SK-N-SH (cell line): ENCODE measurements at regions not wholly inside any gene's neighbourhood (a gene's known extent, or its start where the extent isn't known, plus 50 kb on each side); places are given as distances from the start of the nearest gene placed in this dataset.
"Not testable (repeated sequence)": the region's sequence is repeated elsewhere in the genome, so short reads cannot be mapped to it uniquely, and the experiment has no call there.

Experiments
- CTCF ChIA-PET: fragments of 300-600, 350-600 bp; formaldehyde crosslinking; extraction: SDS; loops from one replicate; lab custom pipeline; 2021; lab: Yijun Ruan, JAX
- POLR2A ChIA-PET: fragments of 350-600 bp; sonication (Branson Sonifier 250); formaldehyde crosslinking; extraction: SDS; loops from one replicate; lab custom pipeline; 2020; ENCODE audit warnings: antibody characterized with exemption, inconsistent platforms; lab: Yijun Ruan, JAX
- DNase-seq: peaks from one replicate; pipeline ENCODE4 v3.0.0; 2012
- H2AFZ ChIP-seq: fragments of 200-600 bp; sonication (generic); 2 replicates; pipeline ENCODE4 v1.8.1; 2016; ENCODE audit warnings: antibody characterized with exemption, mild to moderate bottlenecking, low read depth
- H3F3A ChIP-seq: fragments of 200-600 bp; sonication (generic); replicated peaks from 2 replicates; pipeline ENCODE3; 2016; ENCODE audit warnings: antibody characterized with exemption, mild to moderate bottlenecking; ENCODE audit not compliant: insufficient read depth
- H3K27ac ChIP-seq, 2 experiments: fragments of 200-500 bp in 1 of 2; fragments of 200-600 bp in 1 of 2; sonication (Bioruptor generic) in 1 of 2; sonication (generic), shearing (Covaris generic) in 1 of 2; 2 replicates each; pipeline versions ENCODE4 v1.5.1 to v1.6.1; 2014 to 2016; ENCODE audit warnings: low read depth in 2 of 2, inconsistent platforms in 1 of 2, low read length in 1 of 2, mild to moderate bottlenecking in 1 of 2, mixed read lengths in 1 of 2
- H3K27me3 ChIP-seq: fragments of 200-600 bp; sonication (generic), shearing (Covaris generic); 2 replicates; pipeline ENCODE4 v1.6.1; 2016; ENCODE audit warnings: mixed run types; ENCODE audit not compliant: insufficient read depth
- H3K36me3 ChIP-seq, 2 experiments: fragments of 200-500 bp in 1 of 2; fragments of 200-600 bp in 1 of 2; sonication (Bioruptor generic) in 1 of 2; sonication (generic) in 1 of 2; replicated peaks in 1 of 2; 2 replicates each; pipeline versions ENCODE3 to v1.5.1; 2014 to 2016; ENCODE audit warnings: low read length in 1 of 2, mild to moderate bottlenecking in 1 of 2; ENCODE audit not compliant: insufficient read depth in 2 of 2, control insufficient read depth in 1 of 2
- H3K4me1 ChIP-seq, 2 experiments: fragments of 200-500 bp in 1 of 2; fragments of 200-600 bp in 1 of 2; sonication (Bioruptor generic) in 1 of 2; sonication (generic), shearing (Covaris generic) in 1 of 2; 2 replicates each; pipeline versions ENCODE4 v1.5.1 to v1.6.1; 2014 to 2016; ENCODE audit warnings: low read depth in 1 of 2, low read length in 1 of 2, mixed run types in 1 of 2; ENCODE audit not compliant: insufficient read depth in 2 of 2, control insufficient read depth in 1 of 2
- H3K4me2 ChIP-seq: fragments of 200-600 bp; sonication (generic), shearing (Covaris generic); 2 replicates; pipeline ENCODE4 v1.6.1; 2017; ENCODE audit warnings: mixed run types
- H3K4me3 ChIP-seq, 2 experiments: fragments of 200-500 bp in 1 of 2; fragments of 200-600 bp in 1 of 2; sonication (Bioruptor generic) in 1 of 2; sonication (generic), shearing (Covaris generic) in 1 of 2; 2 replicates each; pipeline versions ENCODE4 v1.5.1 to v1.8.1; 2014 to 2016; ENCODE audit warnings: low read depth in 2 of 2, inconsistent platforms in 1 of 2, low read length in 1 of 2, mild to moderate bottlenecking in 1 of 2, mixed read lengths in 1 of 2, moderate library complexity in 1 of 2
- H3K79me2 ChIP-seq: fragments of 200-600 bp; sonication (generic); 2 replicates; pipeline ENCODE4 v1.8.1; 2017; ENCODE audit warnings: mild to moderate bottlenecking; ENCODE audit not compliant: insufficient read depth
- H3K9ac ChIP-seq: fragments of 200-600 bp; sonication (generic); 2 replicates; pipeline ENCODE4 v1.6.1; 2017; ENCODE audit warnings: mixed run types
- H3K9me2 ChIP-seq: fragments of 200-600 bp; sonication (generic); 2 replicates; pipeline ENCODE4 v1.6.1; 2017; ENCODE audit warnings: mixed run types
- H3K9me3 ChIP-seq: fragments of 200-600 bp; sonication (generic); 2 replicates; pipeline ENCODE4 v1.6.1; 2017; ENCODE audit warnings: mixed run types, mild to moderate bottlenecking, moderate library complexity
- H4K20me1 ChIP-seq: fragments of 200-600 bp; sonication (generic); 2 replicates; pipeline ENCODE4 v1.6.1; 2017; ENCODE audit warnings: mild to moderate bottlenecking, mixed run types; ENCODE audit not compliant: insufficient read depth
- ELF1 ChIP-seq: IDR thresholded peaks from 2 replicates; pipeline ENCODE4 v1.4.0; 2012
- EP300 ChIP-seq, 2 experiments: IDR thresholded peaks; 2 replicates each; pipeline versions ENCODE4 v1.4.0 to v1.6.1; 2012; ENCODE audit warnings: borderline replicate concordance in 1 of 2, low read depth in 1 of 2, low read length in 1 of 2
- EZH2phosphoT487 ChIP-seq: fragments of 200-600 bp; sonication (generic); IDR thresholded peaks from 2 replicates; pipeline ENCODE4 v1.6.1; 2017; ENCODE audit warnings: low read depth, mixed run types, mild to moderate bottlenecking, antibody characterized with exemption, moderate library complexity, borderline replicate concordance
- FOSL2 ChIP-seq: IDR thresholded peaks from 2 replicates; pipeline ENCODE4 v1.4.0; 2012; ENCODE audit warnings: low read depth, mild to moderate bottlenecking, moderate library complexity, borderline replicate concordance
- FOXJ3 ChIP-seq: sonication (generic); formaldehyde crosslinking; IDR thresholded peaks from 2 replicates; pipeline ENCODE4 v1.5.1; 2020; ENCODE audit warnings: mild to moderate bottlenecking, missing genetic modification reagents
- FOXM1 ChIP-seq: IDR thresholded peaks from 2 replicates; pipeline ENCODE4 v1.4.0; 2012; ENCODE audit warnings: low read depth, mild to moderate bottlenecking
- GABPA ChIP-seq: IDR thresholded peaks from 2 replicates; pipeline ENCODE4 v1.4.0; 2012; ENCODE audit warnings: low read depth, mild to moderate bottlenecking
- JUND ChIP-seq: IDR thresholded peaks from 2 replicates; pipeline ENCODE4 v1.4.0; 2012
- MEF2A ChIP-seq: IDR thresholded peaks from 2 replicates; pipeline ENCODE4 v1.4.0; 2012; ENCODE audit warnings: low read depth, borderline replicate concordance
- NFIC ChIP-seq: IDR thresholded peaks from 2 replicates; pipeline ENCODE4 v1.4.0; 2012; ENCODE audit warnings: borderline replicate concordance
- POLR2AphosphoS5 ChIP-seq: IDR thresholded peaks from 2 replicates; pipeline ENCODE4 v1.6.1; 2012; ENCODE audit warnings: low read depth, low read length
- RAD21 ChIP-seq: IDR thresholded peaks from 2 replicates; pipeline ENCODE4 v1.6.1; 2012; ENCODE audit warnings: mild to moderate bottlenecking, low read length
- RXRA ChIP-seq: IDR thresholded peaks from 2 replicates; pipeline ENCODE4 v1.4.0; 2012; ENCODE audit warnings: low read depth, mild to moderate bottlenecking, borderline replicate concordance
- SIN3A ChIP-seq: IDR thresholded peaks from 2 replicates; pipeline ENCODE4 v1.6.1; 2012; ENCODE audit warnings: low read depth, mild to moderate bottlenecking, low read length, moderate library complexity, borderline replicate concordance
- SMC3 ChIP-seq: IDR thresholded peaks from 2 replicates; pipeline ENCODE4 v1.6.1; 2012; ENCODE audit warnings: low read depth, low read length, improper control_type of control experiment
- TAF1 ChIP-seq: IDR thresholded peaks from 2 replicates; pipeline ENCODE4 v1.6.1; 2012; ENCODE audit warnings: low read depth, mild to moderate bottlenecking, low read length, moderate library complexity, borderline replicate concordance
- TEAD4 ChIP-seq: IDR thresholded peaks from 2 replicates; pipeline ENCODE4 v1.4.0; 2012; ENCODE audit warnings: mild to moderate bottlenecking, borderline replicate concordance; ENCODE audit not compliant: insufficient read depth
- WGBS: methylation state at CpG from one replicate; pipeline ENCODE4 v1.1.6; 2017; ENCODE audit warnings: low lambda C conversion rate; 5-methylcytosine and 5-hydroxymethylcytosine counted together
- TF ChIP-seq, protein P1 (sequence below): IDR thresholded peaks from 2 replicates; pipeline ENCODE4 v1.4.0; 2012; ENCODE audit warnings: low read depth, borderline replicate concordance
- TF ChIP-seq, protein P2 (sequence below): IDR thresholded peaks from 2 replicates; pipeline ENCODE4 v1.4.0; 2012; ENCODE audit warnings: low read depth
- TF ChIP-seq, protein P3 (sequence below): IDR thresholded peaks from 2 replicates; pipeline ENCODE4; 2012
- TF ChIP-seq, protein P4 (sequence below): IDR thresholded peaks from 2 replicates; pipeline ENCODE4 v1.4.0; 2012; ENCODE audit warnings: low read depth, borderline replicate concordance

DNA sequence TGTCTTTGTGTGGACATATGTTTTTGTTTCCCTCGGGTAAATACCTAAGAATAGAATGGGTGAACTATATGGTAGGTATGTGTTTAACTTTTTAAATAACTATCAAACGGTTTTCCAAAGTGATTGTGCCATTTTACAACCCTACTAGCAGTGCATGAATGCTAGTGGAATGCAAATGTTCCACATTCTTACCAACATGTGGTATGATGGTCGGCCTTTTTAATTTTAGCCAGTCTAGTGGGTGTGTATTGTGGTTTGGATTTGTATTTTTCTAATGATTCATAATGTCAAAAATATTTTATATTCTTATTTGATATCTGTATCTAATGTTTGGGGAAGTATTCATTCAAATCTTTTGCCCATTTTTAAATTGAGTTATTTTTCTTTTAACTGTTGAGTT, 68.2 kb upstream of the SMAD3 start (continued):
- TF ChIP-seq GABPA = no peak
- TF ChIP-seq, protein P1, sequence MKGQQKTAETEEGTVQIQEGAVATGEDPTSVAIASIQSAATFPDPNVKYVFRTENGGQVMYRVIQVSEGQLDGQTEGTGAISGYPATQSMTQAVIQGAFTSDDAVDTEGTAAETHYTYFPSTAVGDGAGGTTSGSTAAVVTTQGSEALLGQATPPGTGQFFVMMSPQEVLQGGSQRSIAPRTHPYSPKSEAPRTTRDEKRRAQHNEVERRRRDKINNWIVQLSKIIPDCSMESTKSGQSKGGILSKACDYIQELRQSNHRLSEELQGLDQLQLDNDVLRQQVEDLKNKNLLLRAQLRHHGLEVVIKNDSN = no peak
- TF ChIP-seq FOSL2 = peak; percentile 67
- TF ChIP-seq, protein P2, sequence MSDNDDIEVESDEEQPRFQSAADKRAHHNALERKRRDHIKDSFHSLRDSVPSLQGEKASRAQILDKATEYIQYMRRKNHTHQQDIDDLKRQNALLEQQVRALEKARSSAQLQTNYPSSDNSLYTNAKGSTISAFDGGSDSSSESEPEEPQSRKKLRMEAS = peak; percentile 51; the same call in 1 of the 2 replicates
- TF ChIP-seq ELF1 = no peak
- TF ChIP-seq RAD21 = no peak
- TF ChIP-seq FOXM1 = 0 out of 2 replicates have a peak, but pooled peaks have one; percentile 52
- TF ChIP-seq, all 33 proteins: peak for 13

DNA sequence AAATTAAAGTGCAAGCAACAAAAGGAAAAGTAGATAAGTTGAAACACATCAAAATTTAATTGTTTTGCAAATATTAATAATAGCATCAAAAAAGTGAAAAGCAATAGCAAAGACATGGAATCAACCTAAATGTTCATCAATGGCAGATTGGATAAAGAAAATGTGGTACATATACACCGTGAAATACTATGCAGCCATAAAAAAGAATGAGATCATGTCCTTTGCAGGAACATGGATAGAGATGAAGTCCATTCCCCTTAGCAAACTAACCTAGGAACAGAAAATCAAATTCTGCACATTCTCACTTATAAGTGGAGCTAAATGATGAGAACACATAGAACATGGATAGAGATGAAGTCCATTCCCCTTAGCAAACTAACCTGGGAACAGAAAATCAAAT, 67.2 kb upstream of the SMAD3 start:
- H3K27me3 ChIP-seq, H3K9me3 ChIP-seq, H3K9me2 ChIP-seq, H3K79me2 ChIP-seq, DNase-seq, H3K9ac ChIP-seq, H3K4me2 ChIP-seq, H3K4me1 ChIP-seq, H3K36me3 ChIP-seq, H3K27ac ChIP-seq, H2AFZ ChIP-seq, POLR2A ChIA-PET, H4K20me1 ChIP-seq, CTCF ChIA-PET, H3K4me3 ChIP-seq: not testable (repeated sequence)
- peaks cover 19% of the 10 kb centered on the region for H3F3A ChIP-seq
- WGBS = 92% methylated on average over 1 of the region's 1 CpG

DNA sequence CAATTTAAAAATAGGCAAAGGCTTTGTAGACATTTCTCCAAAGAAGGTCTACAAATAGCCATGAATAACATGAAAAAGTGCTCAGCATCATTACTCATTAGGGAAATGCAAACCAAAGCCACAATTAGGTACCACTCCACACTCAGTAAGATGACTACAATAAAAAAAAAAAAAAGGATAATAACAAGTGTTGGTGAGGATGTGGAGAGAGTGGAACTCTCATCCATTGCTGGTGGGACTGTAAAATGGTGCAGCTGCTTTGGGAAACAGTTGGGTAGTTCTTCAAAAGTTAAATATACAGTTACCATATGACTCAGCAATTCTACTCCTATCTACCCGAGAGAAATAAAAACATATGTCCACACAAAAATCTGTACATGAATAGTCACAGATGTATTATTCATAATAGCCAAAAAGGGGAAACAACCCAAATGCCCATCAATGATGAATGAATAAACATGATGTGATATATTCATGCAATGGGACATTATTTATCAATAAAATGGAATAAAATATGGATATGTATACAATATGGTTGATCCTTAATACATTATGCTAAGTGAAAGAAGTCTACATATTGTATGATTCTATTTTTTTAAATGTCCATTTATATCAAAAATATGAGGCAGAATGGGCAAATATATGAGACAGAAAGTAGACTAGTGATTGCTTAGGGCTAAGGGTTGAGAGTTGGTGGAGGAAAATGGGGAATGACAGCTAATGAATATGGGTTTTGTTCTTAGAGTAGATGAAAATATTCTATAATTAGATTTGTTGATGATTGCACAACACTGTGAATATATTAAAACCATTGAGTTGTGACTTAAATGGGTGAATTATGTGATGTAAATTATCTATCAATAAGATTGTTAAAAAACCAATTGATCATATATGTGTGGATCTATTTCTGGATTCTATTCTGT, 66.1 kb upstream of the SMAD3 start:
- CTCF ChIA-PET = no interaction called here

More for the DNA sequence above, 66.1 kb upstream of the SMAD3 start:
- H2AFZ ChIP-seq = no peak overlapping the region
- POLR2A ChIA-PET = no interaction called here
- no peak overlapping the region for H3K4me3 ChIP-seq
- no peaks in the 10 kb centered on the region for H3K9me2 ChIP-seq
- no peak for DNase-seq
- peaks cover 24% of the 10 kb centered on the region for H3F3A ChIP-seq
- no peaks in the 10 kb centered on the region for H3K36me3 ChIP-seq
- H3K79me2 ChIP-seq = no peaks in the 10 kb centered on the region
- H3K4me2 ChIP-seq = no peak overlapping the region
- H3K27ac ChIP-seq = no peak overlapping the region
- no peak overlapping the region for H3K9ac ChIP-seq
- no peaks in the 10 kb centered on the region for H3K27me3 ChIP-seq
- WGBS = 44% methylated on average over 1 of the region's 1 CpG
- H3K4me1 ChIP-seq = peaks cover 0 to 7% of the 10 kb centered on the region in 2 experiments; a peak in 1 of 4 replicates
- H4K20me1 ChIP-seq = no peaks in the 10 kb centered on the region
- TF ChIP-seq FOXM1 = no peak
- TF ChIP-seq SMC3 = no peak
- TF ChIP-seq, protein P2 = no peak
- TF ChIP-seq JUND = no peak
- TF ChIP-seq, protein P3, sequence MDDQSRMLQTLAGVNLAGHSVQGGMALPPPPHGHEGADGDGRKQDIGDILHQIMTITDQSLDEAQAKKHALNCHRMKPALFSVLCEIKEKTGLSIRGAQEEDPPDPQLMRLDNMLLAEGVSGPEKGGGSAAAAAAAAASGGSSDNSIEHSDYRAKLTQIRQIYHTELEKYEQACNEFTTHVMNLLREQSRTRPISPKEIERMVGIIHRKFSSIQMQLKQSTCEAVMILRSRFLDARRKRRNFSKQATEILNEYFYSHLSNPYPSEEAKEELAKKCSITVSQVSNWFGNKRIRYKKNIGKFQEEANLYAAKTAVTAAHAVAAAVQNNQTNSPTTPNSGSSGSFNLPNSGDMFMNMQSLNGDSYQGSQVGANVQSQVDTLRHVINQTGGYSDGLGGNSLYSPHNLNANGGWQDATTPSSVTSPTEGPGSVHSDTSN = no peak
- TF ChIP-seq TEAD4 = no peak
- no peak for TF ChIP-seq NFIC
- TF ChIP-seq ELF1 = no peak
- no peak for TF ChIP-seq RXRA
- no peak for TF ChIP-seq GABPA
- no peak for TF ChIP-seq TAF1
- TF ChIP-seq SIN3A = no peak
- no peak for TF ChIP-seq MEF2A
- no peak for TF ChIP-seq FOXJ3 (CRISPR knock-in tag)
- no peak for TF ChIP-seq EZH2phosphoT487
- TF ChIP-seq, protein P4, sequence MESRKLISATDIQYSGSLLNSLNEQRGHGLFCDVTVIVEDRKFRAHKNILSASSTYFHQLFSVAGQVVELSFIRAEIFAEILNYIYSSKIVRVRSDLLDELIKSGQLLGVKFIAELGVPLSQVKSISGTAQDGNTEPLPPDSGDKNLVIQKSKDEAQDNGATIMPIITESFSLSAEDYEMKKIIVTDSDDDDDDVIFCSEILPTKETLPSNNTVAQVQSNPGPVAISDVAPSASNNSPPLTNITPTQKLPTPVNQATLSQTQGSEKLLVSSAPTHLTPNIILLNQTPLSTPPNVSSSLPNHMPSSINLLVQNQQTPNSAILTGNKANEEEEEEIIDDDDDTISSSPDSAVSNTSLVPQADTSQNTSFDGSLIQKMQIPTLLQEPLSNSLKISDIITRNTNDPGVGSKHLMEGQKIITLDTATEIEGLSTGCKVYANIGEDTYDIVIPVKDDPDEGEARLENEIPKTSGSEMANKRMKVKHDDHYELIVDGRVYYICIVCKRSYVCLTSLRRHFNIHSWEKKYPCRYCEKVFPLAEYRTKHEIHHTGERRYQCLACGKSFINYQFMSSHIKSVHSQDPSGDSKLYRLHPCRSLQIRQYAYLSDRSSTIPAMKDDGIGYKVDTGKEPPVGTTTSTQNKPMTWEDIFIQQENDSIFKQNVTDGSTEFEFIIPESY = no peak
- TF ChIP-seq EP300 (IDR thresholded peaks at IDR 0.05; ENCODE audit: borderline replicate concordance in 1 of 2, low read depth in 1 of 2, low read length in 1 of 2) = no peak
- no peak for TF ChIP-seq POLR2AphosphoS5
- TF ChIP-seq, all 33 proteins: peak for 0
- H3K9me3 ChIP-seq = no peaks in the 10 kb centered on the region
